ENCODE measurements at regions not wholly inside any gene's neighbourhood (a gene's known extent, or its start where the extent isn't known, plus 50 kb on each side); places are given as distances from the start of the nearest gene placed in this dataset.
"Not testable (repeated sequence)": the region's sequence is repeated elsewhere in the genome, so short reads cannot be mapped to it uniquely, and the experiment has no call there.

- Histone ChIP-seq H3K36me3 (ENCODE audit: insufficient read depth, low read depth, low read length) (no peaks in the 10 kb centered on the region), H3K9me3 (ENCODE audit: insufficient read depth, low read depth, low read length) (no peaks in the 10 kb centered on the region), H3K4me3 (ENCODE audit: low read length) (no peak overlapping the region), H3K9ac (ENCODE audit: low read depth, low read length) (no peak overlapping the region), H3K27me3 (ENCODE audit: insufficient read depth, low read length) (no peaks in the 10 kb centered on the region), H3K4me1 (ENCODE audit: insufficient read depth, low read length) (no peaks in the 10 kb centered on the region), H3K27ac (ENCODE audit: low read length) (no peak overlapping the region)
These were observed 397.2 kb upstream of the CLINT1 start for GRCh38 chr5:158256096-158256495.

GRCh38 chr5:158255609-158256008 lies 396.7 kb upstream of the CLINT1 start:
- Histone ChIP-seq H3K9ac (ENCODE audit: low read depth, low read length) (no peak overlapping the region), H3K4me1 (ENCODE audit: insufficient read depth, low read length) (no peaks in the 10 kb centered on the region), H3K4me3 (ENCODE audit: low read length) (no peak overlapping the region), H3K9me3 (ENCODE audit: insufficient read depth, low read depth, low read length) (no peaks in the 10 kb centered on the region), H3K36me3 (ENCODE audit: insufficient read depth, low read depth, low read length) (no peaks in the 10 kb centered on the region), H3K27me3 (ENCODE audit: insufficient read depth, low read length) (no peaks in the 10 kb centered on the region), H3K27ac (ENCODE audit: low read length) (no peak overlapping the region)

DNA sequence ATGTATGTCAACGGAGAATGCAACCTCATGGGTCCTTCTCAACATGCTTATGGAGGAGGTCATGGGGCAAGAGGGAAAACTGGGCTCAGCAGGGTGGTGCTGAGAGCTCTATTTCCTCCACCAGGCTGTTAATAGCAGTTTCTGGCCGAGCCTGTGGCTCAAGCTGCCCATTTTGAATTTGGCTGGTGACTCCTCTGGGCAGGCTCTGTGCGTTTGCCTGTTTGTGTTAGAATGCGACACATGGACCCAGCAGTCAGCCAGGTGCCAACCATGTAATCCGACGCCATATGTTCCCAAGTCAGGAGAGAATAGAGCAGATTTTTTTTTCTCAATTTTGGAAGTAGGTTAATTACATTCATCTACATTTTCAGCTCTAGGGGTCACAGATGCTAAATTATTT lies 387.7 kb upstream of the CLINT1 start:
- Histone ChIP-seq H3K27me3 (ENCODE audit: insufficient read depth, low read length) (no peaks in the 10 kb centered on the region), H3K4me3 (ENCODE audit: low read length) (no peak overlapping the region), H3K36me3 (ENCODE audit: insufficient read depth, low read depth, low read length) (no peaks in the 10 kb centered on the region), H3K27ac (ENCODE audit: low read length) (no peak overlapping the region), H3K9me3 (ENCODE audit: insufficient read depth, low read depth, low read length) (no peaks in the 10 kb centered on the region), H3K4me1 (ENCODE audit: insufficient read depth, low read length) (no peaks in the 10 kb centered on the region), H3K9ac (ENCODE audit: low read depth, low read length) (no peak overlapping the region)

DNA sequence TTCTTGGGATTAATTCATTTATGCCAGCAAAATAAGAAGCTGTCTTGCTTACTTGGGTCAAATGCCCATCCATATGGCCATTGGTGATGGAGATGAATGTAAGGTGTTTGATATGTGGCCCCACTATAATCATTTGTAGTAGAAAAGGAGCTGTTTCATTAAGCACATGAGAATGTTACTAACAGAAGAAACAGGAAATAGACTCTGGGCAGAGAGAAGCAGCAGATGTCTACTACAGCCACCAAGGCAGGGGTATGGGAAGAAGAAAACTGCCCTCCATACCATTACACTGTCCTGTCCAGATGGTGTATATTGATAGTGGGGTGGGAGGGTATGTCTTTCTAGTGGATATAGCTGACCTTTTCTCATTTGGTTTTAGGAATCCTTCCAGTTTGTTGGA lies 386.6 kb upstream of the CLINT1 start:
- H3K27me3 ChIP-seq (ENCODE audit: insufficient read depth, low read length), result no peaks in the 10 kb centered on the region
- H3K4me1 ChIP-seq (ENCODE audit: insufficient read depth, low read length), result no peaks in the 10 kb centered on the region
- no peak overlapping the region for H3K27ac ChIP-seq (ENCODE audit: low read length)
- H3K9me3 ChIP-seq (ENCODE audit: insufficient read depth, low read depth, low read length), result no peaks in the 10 kb centered on the region
- H3K9ac ChIP-seq (ENCODE audit: low read depth, low read length), result no peak overlapping the region
- no peak overlapping the region for H3K4me3 ChIP-seq (ENCODE audit: low read length)
- H3K36me3 ChIP-seq (ENCODE audit: insufficient read depth, low read depth, low read length), result no peaks in the 10 kb centered on the region

GRCh38 chr5:158244882-158245281 lies 385.9 kb upstream of the CLINT1 start:
- Histone ChIP-seq H3K9ac (ENCODE audit: low read depth, low read length) (no peak overlapping the region), H3K4me3 (ENCODE audit: low read length) (no peak overlapping the region), H3K27me3 (ENCODE audit: insufficient read depth, low read length) (no peaks in the 10 kb centered on the region), H3K36me3 (ENCODE audit: insufficient read depth, low read depth, low read length) (no peaks in the 10 kb centered on the region), H3K9me3 (ENCODE audit: insufficient read depth, low read depth, low read length) (no peaks in the 10 kb centered on the region), H3K27ac (ENCODE audit: low read length) (no peak overlapping the region), H3K4me1 (ENCODE audit: insufficient read depth, low read length) (no peaks in the 10 kb centered on the region)

GRCh38 chr5:158236511-158237335 lies 377.8 kb upstream of the CLINT1 start:
- Histone ChIP-seq H3K9ac (ENCODE audit: low read depth, low read length) (no peak overlapping the region), H3K9me3 (ENCODE audit: insufficient read depth, low read depth, low read length) (no peaks in the 10 kb centered on the region), H3K4me1 (ENCODE audit: insufficient read depth, low read length) (no peaks in the 10 kb centered on the region), H3K27ac (ENCODE audit: low read length) (no peak overlapping the region), H3K27me3 (ENCODE audit: insufficient read depth, low read length) (no peaks in the 10 kb centered on the region), H3K4me3 (ENCODE audit: low read length) (no peak overlapping the region), H3K36me3 (ENCODE audit: insufficient read depth, low read depth, low read length) (no peaks in the 10 kb centered on the region)

DNA sequence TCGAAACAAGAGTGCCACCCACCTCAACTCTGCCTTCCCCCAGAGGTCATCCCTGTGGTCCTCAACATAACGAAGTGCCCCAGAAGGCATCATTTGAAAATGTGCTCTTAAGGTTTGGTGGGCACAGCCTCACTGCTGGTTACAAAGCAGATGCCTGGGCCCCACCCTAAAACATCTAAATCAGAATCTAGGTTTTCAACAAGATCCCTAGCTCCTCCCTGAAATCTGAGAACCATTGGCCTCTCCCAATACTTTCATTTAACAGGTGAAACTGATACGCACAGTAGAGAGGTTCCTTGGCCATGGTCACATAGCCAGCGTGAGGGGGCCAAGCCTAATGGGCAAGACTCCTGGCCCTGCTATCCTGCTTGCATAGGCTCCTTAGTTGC lies 376.2 kb upstream of the CLINT1 start:
- no peak overlapping the region for H3K4me3 ChIP-seq (ENCODE audit: low read length)
- no peak overlapping the region for H3K27ac ChIP-seq (ENCODE audit: low read length)
- H3K27me3 ChIP-seq (ENCODE audit: insufficient read depth, low read length), result no peaks in the 10 kb centered on the region
- no peak overlapping the region for H3K9ac ChIP-seq (ENCODE audit: low read depth, low read length)
- H3K4me1 ChIP-seq (ENCODE audit: insufficient read depth, low read length), result no peaks in the 10 kb centered on the region
- no peaks in the 10 kb centered on the region for H3K36me3 ChIP-seq (ENCODE audit: insufficient read depth, low read depth, low read length)
- H3K9me3 ChIP-seq (ENCODE audit: insufficient read depth, low read depth, low read length), result no peaks in the 10 kb centered on the region

DNA sequence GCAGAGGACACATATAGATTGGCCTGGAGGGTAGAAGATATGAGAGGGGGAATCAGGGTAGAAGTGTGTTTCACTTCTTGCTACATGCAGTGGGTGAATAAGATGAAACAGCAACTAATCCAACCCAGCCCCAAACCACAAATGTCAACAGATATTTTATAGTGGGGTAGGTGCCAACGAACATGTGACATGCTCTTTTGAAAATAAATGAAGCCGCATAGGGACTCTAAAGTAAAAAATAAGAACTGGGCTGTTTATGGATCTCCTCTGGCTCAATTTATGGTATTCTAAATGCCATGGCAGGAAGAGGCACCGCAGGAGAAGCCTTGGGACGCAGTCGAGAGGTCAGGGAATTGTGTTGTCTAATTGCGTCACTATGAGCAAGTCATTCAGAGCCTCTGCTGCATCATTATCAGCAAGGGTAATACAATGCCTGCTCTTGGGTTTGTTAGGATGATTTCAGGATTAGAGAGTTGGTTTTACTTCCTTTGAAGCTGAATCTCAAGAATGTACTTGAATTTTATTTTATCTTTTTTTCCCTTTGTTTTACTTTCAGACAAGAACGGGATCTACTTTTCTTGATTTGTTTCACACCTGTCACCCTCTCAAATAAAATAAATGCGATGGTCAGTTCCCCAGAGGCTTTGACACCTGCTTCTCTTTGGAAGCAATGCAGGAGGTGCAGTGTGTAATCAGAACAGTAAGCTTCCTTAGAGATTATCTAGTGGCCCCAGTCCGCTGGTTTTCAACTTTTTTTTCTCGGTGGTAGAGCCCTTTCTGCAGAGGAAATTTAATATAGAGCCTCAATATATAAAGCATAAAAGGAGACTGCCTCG lies 375.6 kb upstream of the CLINT1 start:
- no peak overlapping the region for H3K4me3 ChIP-seq (ENCODE audit: low read length)

DNA sequence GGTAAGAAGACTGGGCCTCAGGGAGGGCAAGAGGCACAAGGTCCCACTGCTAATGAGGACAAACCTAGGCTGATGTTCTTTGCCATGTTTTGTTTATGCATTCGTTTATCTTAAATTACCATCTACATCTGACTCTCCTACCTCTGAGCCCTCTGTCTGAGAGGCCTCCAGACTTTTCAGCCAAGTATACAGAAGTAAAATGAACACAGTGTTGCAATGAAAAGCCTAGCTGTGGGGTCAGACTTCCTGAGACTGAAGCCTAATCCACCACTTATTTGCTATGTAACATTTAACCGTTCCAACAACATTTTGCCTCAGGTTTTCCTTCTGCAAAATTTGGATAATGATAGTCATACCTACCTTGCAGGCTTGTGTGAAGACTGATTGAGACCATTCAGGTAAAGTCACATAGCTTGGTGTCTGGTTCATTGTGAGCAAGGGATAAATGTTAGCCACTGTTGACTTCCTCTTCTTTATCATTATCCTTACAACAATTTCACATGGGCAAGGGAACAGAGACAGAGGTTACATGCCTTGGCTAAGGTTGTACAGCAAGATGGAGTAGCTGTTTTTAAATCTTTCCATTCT lies 374.9 kb upstream of the CLINT1 start:
- Histone ChIP-seq H3K4me1 (ENCODE audit: insufficient read depth, low read length) (no peaks in the 10 kb centered on the region), H3K27me3 (ENCODE audit: insufficient read depth, low read length) (no peaks in the 10 kb centered on the region), H3K27ac (ENCODE audit: low read length) (no peak overlapping the region), H3K9ac (ENCODE audit: low read depth, low read length) (no peak overlapping the region), H3K9me3 (ENCODE audit: insufficient read depth, low read depth, low read length) (no peaks in the 10 kb centered on the region), H3K4me3 (ENCODE audit: low read length) (no peak overlapping the region), H3K36me3 (ENCODE audit: insufficient read depth, low read depth, low read length) (no peaks in the 10 kb centered on the region)

More for the DNA sequence above, 375.6 kb upstream of the CLINT1 start:
- no peaks in the 10 kb centered on the region for H3K4me1 ChIP-seq (ENCODE audit: insufficient read depth, low read length)
- H3K27ac ChIP-seq (ENCODE audit: low read length), result no peak overlapping the region
- H3K27me3 ChIP-seq (ENCODE audit: insufficient read depth, low read length), result no peaks in the 10 kb centered on the region
- no peak overlapping the region for H3K9ac ChIP-seq (ENCODE audit: low read depth, low read length)
- no peaks in the 10 kb centered on the region for H3K9me3 ChIP-seq (ENCODE audit: insufficient read depth, low read depth, low read length)
- H3K36me3 ChIP-seq (ENCODE audit: insufficient read depth, low read depth, low read length), result no peaks in the 10 kb centered on the region

- not testable (repeated sequence) for H3K4me3 ChIP-seq (ENCODE audit: low read length); H3K4me1 ChIP-seq (ENCODE audit: insufficient read depth, low read length); H3K27ac ChIP-seq (ENCODE audit: low read length); H3K36me3 ChIP-seq (ENCODE audit: insufficient read depth, low read depth, low read length); H3K27me3 ChIP-seq (ENCODE audit: insufficient read depth, low read length); H3K9me3 ChIP-seq (ENCODE audit: insufficient read depth, low read depth, low read length); H3K9ac ChIP-seq (ENCODE audit: low read depth, low read length)
These were observed 368.4 kb upstream of the CLINT1 start for GRCh38 chr5:158227314-158227713.

DNA sequence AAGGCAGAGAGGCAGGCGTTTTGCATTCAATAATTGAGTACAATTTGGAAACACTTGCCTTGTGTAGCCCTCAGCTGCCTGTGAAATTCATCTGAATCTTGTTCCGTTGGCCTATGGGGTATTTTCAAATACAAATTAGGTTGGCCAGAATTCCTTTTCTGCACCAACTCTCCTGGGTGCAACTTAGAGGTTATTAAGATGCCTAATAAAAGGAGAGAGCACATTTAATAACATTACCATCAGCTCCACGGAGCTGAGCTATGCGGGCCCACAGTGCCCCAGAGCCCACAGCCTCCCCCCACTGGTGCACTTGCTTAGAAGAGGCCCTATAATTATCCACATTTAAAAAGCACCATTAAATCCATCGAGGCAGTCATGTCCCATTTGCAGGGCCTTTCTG lies 367.6 kb upstream of the CLINT1 start:
- no peaks in the 10 kb centered on the region for H3K4me1 ChIP-seq (ENCODE audit: insufficient read depth, low read length)
- no peaks in the 10 kb centered on the region for H3K36me3 ChIP-seq (ENCODE audit: insufficient read depth, low read depth, low read length)
- H3K9me3 ChIP-seq (ENCODE audit: insufficient read depth, low read depth, low read length), result no peaks in the 10 kb centered on the region
- H3K4me3 ChIP-seq (ENCODE audit: low read length), result no peak overlapping the region
- no peak overlapping the region for H3K9ac ChIP-seq (ENCODE audit: low read depth, low read length)
- H3K27me3 ChIP-seq (ENCODE audit: insufficient read depth, low read length), result no peaks in the 10 kb centered on the region
- no peak overlapping the region for H3K27ac ChIP-seq (ENCODE audit: low read length)

GRCh38 chr5:158224253-158224652 lies 365.3 kb upstream of the CLINT1 start:
- no peaks in the 10 kb centered on the region for H3K27me3 ChIP-seq (ENCODE audit: insufficient read depth, low read length)
- H3K4me1 ChIP-seq (ENCODE audit: insufficient read depth, low read length), result no peaks in the 10 kb centered on the region
- H3K9ac ChIP-seq (ENCODE audit: low read depth, low read length), result no peak overlapping the region
- no peak overlapping the region for H3K4me3 ChIP-seq (ENCODE audit: low read length)
- H3K36me3 ChIP-seq (ENCODE audit: insufficient read depth, low read depth, low read length), result no peaks in the 10 kb centered on the region
- H3K27ac ChIP-seq (ENCODE audit: low read length), result no peak overlapping the region
- H3K9me3 ChIP-seq (ENCODE audit: insufficient read depth, low read depth, low read length), result no peaks in the 10 kb centered on the region

All from iPS-20b (cell line).